Endothelial cell of hepatic sinusoid (primary cell): ENCODE measurements at regions not wholly inside any gene's neighbourhood (a gene's known extent, or its start where the extent isn't known, plus 50 kb on each side); places are given as distances from the start of the nearest gene placed in this dataset.
"Not testable (repeated sequence)": the region's sequence is repeated elsewhere in the genome, so short reads cannot be mapped to it uniquely, and the experiment has no call there.

Source experiments
- in situ Hi-C: cut with HindIII; loops from 2 replicates; pipeline ENCODE4 v1.10.0; 2017; ENCODE audit warnings: low sequenced_read_pairs

DNA sequence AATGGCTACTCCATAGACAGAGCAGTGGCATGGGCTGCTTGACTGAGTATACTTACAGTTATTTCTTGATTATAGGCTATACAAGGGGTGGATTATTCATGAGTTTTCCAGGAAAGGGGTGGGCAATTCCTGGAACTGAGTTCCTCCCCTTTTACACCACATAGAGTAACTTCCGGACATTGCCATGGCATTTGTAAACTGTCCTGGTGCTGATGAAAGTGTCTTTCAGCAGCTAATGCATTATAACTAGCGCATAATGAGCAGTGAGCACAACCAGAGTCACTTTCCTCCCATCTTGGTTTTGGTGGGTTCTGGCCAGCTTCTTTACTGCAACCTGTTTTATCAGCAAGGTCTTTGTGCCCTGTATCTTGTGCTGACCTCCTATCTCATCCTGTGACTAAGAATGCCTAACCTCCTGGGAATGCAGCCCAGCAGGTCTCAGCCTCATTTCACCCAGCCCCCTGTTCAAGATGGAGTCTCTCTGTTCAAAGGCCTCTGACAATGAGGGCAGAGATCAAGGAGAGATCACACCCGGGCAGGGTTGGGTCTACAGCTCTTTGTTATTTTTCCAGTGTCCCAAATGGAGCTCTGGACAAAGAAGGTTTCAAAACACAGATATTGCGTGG lies 468.4 kb upstream of the PRKX start:
- in situ Hi-C loops, result no loop called here

GRCh38 chrX:4179031-4179430 lies 465.6 kb upstream of the PRKX start:
- in situ Hi-C loops, result no loop called here

DNA sequence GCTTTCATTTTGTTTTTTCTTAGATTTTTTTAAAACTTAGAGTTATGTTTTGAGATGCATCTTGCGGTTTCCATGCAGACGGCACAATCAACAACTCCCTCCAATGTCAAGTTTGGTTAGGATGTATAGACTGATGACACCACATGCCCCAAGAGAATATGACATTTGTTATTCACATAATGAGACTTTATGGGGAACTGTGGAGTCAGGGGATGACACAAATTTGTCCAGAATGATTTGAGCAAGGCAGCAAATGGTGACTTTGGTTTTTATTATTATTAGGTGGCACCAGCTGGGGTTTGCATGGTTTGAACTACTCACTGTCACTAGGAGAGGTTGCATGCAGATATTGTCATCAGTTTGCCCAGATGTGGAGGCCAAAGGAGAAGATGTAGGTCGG lies 461.8 kb upstream of the PRKX start:
- in situ Hi-C loops, result no loop called here

GRCh38 chrX:4173743-4174142 lies 460.3 kb upstream of the PRKX start:
- in situ Hi-C loops, result no loop called here

DNA sequence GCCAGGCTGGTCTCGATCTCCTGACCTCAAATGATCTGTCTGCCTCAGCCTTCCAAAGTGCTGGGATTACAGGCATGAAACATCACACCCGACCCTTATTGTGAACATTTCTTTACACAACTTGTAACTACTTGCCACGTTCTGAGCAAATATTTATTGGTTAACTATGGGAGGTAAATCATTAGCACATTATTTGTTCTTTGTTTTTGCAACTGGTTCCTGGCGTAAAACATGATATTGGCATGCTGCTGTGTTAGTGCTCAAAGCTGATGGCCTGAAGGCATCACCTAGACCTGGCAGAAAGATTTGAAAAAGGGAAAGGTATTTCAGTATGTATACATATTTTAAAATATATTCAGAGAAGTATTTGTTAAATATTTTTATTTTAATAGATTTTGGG lies 438.3 kb upstream of the PRKX start:
- in situ Hi-C loops, result no loop called here

DNA sequence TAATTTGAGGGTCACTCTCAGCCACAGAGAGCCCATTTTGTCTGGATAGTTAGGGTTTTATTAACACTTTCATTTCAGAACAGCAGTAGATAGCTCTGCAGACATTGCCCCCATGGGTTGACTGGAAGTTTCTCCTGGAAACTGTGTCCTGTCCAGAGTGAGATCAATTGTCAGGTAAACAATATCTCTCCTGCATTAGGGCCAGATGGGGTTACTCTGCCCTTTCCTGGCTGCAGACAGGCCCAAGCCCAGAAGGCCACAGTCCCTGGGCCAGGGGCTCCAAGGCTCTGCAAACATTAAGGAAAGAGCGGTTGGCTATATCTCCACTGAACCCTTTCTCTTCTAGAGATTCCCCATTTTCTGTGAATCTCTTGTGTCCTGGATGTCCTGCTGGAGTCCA lies 436.8 kb upstream of the PRKX start:
- in situ Hi-C loops, result no loop called here

DNA sequence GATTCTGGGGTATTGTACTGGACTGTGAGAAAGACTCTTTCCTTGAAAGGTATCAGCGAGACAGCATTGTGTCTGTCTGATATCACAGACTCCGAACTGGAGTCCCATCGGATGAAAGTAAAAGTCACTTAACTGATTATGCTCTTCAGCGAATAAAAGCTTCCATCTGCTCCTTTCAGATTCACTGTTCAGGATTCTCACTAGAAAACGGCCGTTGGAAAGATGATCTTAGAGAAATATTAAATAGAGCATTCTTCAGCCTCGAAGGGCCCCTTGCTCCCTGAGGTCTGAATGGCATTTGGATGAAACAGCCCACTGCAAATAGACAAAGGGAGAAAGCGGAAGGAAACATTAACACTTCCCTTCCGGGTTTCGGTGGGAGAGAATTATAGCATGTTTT lies 416.2 kb upstream of the PRKX start:
- in situ Hi-C loops, result no loop called here

GRCh38 chrX:4118666-4119530 lies 405.4 kb upstream of the PRKX start:
- in situ Hi-C loops, result no loop called here

- in situ Hi-C loops, result no loop called here
These were observed 397.5 kb upstream of the PRKX start for GRCh38 chrX:4110964-4111363.

- in situ Hi-C loops, result no loop called here
These were observed 381.5 kb upstream of the PRKX start for GRCh38 chrX:4094926-4095325.

- in situ Hi-C loops, result no loop called here
These were observed 377.8 kb upstream of the PRKX start for GRCh38 chrX:4091046-4091760.

DNA sequence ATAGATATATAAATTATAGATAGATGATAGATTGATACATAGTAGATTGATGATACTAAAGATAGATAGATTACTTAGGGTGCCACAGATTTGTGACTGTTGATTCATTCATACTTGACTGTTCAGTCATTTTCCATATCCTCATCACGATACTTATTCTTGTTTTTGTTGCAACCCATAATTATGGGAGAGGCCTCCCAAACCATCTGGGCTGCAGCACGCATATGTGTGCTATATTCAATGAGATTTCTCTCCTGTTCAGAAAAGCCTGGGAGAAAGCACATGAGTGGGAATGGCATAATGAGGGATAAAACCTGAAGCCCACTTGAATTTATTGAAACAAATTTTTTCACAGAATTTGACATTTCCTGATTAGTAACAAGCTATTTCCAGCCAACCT lies 346.4 kb upstream of the PRKX start:
- in situ Hi-C loops, result no loop called here

DNA sequence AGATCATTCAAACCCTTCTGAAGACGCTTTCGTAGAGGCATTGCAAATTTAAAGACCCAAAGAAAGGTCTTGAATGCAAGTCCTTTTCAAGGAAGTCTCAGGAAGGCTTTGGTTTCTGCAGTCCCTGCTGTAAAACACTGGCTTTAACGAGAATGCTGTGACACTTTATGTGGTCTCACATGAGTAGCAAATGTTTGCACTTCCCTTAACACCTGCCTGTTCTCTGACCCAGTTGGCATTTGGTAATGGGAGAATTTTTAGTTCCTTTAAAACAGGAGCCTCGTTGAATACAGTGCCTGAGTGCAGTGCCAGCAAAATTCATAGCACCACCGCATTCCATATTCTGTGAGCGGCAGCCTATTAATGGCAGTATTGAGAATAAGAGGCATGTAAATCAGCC lies 330.5 kb upstream of the PRKX start:
- in situ Hi-C loops, result no loop called here

DNA sequence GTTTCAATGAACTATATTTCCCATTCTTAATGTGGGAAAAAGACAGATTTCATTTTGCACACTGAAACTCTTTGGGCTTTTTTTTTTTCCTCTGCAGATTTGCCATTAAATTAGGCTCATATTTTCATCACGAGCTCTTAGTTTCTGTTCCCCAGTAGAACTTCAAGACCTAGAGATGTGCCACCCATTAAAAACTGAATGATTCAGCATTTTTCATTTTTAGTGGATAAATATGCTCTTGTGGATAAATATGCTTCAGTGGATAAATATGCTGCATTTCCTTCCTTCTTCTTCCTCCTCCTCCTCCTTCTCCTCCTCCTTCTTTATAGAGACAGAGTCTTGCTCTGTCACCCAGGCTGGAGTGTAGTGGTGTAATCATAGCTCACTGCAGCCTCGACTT lies 322.4 kb upstream of the PRKX start:
- in situ Hi-C loops, result no loop called here

DNA sequence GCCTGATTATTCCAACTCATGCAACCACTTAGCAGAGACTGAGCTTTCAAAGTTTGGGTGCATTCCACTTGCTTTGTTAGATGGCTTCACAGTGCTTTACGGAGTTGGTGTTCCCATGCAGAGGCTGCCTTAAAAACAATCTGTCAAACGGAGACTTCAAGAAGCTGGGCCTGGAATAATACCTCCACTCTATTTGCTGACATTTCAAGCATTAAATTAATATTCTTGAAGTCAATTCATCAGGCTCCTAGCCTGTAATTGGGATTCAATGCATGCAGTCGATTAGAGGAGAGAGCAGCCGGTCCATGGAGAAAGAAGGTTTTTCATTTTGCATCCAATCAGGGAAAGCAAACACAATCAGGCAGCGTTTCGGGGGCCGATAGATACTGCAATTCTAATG lies 314.7 kb upstream of the PRKX start:
- in situ Hi-C loops, result no loop called here

DNA sequence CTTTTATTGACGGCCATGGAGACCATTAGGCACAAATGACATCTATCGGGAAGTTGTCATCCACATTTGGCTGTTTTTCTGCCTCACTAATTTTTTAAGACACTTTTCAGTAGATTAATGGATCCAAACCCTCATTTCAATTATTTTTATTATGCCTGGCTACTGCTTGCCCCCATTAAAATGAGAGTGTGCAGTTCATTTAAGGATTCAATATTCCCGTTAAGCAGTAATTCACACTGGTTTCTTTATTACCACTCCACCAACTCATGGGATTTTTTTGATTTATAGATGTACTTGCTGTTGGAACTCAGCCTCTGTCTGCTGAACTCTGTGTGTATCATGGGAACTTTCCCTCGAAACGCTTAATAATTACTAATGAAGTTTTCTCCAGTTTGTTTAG lies 291.8 kb upstream of the PRKX start:
- in situ Hi-C loops, result no loop called here

- in situ Hi-C loops, result no loop called here
These were observed 291.4 kb upstream of the PRKX start for GRCh38 chrX:4004822-4005221.

DNA sequence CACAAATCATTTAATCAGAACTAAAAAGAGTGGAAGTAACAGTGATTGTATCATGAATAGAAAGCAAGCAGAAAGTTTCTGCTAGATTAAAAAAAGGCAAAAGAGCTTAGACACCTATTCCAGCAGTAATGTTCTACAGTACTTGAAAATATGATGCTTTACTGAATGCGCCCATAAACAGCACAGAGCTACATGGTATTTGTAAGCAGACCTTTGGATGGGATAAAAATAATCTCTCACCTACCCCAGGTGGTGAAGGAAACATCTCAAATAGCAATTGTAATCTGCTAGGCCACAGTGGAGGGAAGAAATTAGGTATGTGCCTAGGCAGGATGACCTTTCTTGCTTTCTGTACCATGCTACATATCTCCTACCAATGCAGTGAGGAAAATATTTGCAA lies 280.9 kb upstream of the PRKX start:
- in situ Hi-C loops, result no loop called here

DNA sequence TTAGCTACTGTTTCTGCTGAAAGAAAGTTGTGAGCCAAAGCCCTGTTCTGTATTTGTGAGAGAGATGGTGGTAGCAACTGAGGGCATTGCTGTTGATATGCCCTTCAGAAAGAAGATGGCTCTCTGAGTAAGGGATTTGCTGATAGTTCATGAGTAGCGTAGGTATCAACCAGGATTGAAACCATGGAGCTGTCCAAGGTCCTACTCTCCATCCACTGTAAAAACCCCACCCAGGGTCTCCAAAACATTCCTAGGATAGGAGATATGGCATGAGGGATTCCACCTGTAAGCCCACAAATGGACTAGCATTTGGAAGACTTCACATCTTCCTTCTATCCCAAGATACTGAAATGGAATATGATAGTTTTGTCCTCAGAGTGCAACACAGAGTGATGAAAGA lies 277.1 kb upstream of the PRKX start:
- in situ Hi-C loops, result no loop called here

DNA sequence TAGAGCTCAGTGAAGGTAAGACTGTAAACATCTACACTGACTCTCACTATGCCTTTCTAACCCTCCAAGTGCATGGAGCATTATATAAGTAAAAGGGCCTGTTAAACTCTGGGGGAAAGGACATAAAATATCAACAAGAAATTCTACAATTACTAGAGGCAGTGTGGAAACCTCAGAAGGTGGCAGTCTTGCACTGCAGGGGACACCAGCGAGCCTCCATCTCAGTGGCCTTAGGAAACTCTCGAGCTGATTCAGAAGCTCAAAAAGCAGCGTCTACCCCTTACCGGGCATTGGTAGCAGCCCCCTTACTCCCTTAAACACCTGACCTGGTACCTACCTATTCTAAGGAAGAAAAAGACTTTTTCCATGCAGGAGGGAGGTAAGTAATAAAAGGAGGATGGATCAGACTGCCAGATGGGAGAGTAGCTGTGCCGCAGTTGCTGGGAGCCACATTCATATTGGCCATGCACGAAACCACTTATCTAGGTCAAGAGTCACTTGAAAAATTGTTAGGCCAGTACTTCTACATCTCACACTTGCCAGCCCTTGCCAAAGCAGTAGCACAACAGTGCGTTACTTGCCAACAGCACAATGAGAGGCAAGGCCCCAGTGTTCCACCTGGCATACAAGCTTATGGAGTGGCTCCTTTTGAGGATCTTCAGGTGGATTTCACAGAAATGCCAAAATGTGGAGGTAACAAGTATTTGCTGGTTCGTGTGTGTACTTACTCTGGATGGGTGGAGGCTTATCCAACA lies 258.8 kb upstream of the PRKX start:
- in situ Hi-C loops, result not testable (repeated sequence)

DNA sequence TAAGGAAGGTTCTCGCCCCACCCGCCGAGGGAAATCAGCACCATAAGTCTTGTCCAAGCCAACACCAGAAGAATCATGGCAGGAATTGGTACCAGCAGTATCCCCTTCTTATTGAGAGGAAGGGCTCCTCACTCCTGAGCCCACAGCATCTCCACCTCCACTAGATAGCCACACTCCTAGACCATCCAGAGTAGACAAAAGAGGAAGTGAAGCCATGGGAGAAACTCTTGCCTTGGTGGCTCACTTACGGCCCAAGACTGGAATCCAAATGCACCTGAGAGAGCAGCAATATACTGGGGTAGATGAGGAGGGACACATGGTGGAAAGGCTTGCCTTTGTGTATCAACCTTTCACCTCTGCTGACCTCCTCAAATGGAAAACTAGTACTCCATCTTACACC lies 255.3 kb upstream of the PRKX start:
- in situ Hi-C loops, result no loop called here
